ENCODE measurements at regions not wholly inside any gene's neighbourhood (a gene's known extent, or its start where the extent isn't known, plus 50 kb on each side); places are given as distances from the start of the nearest gene placed in this dataset.

GRCh38 chr6:102389994-102390393 is 996.5 kb downstream of the GRIK2 start:
- no peak for TF ChIP-seq SUZ12 (IDR thresholded peaks at IDR 0.05)
- no peak for TF ChIP-seq PKNOX1 (IDR thresholded peaks at IDR 0.05)
- no peak for TF ChIP-seq BHLHE40 (IDR thresholded peaks at IDR 0.05; ENCODE audit: borderline replicate concordance)
- TF ChIP-seq FOXM1 (IDR thresholded peaks at IDR 0.05; ENCODE audit: borderline replicate concordance) = no peak
- TF ChIP-seq NFRKB (IDR thresholded peaks at IDR 0.05) = no peak
- TF ChIP-seq ARNT (IDR thresholded peaks at IDR 0.05) = no peak
- no peak for TF ChIP-seq LEF1 (IDR thresholded peaks at IDR 0.05; ENCODE audit: borderline replicate concordance)
- TF ChIP-seq TARDBP (IDR thresholded peaks at IDR 0.05) = no peak
- TF ChIP-seq ZNF384 (IDR thresholded peaks at IDR 0.05) = no peak
- no peak for TF ChIP-seq ELF4 (IDR thresholded peaks at IDR 0.05)
- TF ChIP-seq FOXA1 (IDR thresholded peaks at IDR 0.05) = no peak
- no peak for TF ChIP-seq SP1 (IDR thresholded peaks at IDR 0.05)
- TF ChIP-seq FOXK2 (IDR thresholded peaks at IDR 0.05) = no peak
- TF ChIP-seq HDGF (IDR thresholded peaks at IDR 0.05; ENCODE audit: borderline replicate concordance) = no peak
